ENCODE measurements at regions not wholly inside any gene's neighbourhood (a gene's known extent, or its start where the extent isn't known, plus 50 kb on each side); places are given as distances from the start of the nearest gene placed in this dataset.

GRCh38 chr9:18194316-18194715, 279.6 kb upstream of the ADAMTSL1 start (continued):
- TF ChIP-seq FOXP4 (CRISPR knock-in tag; IDR thresholded peaks at IDR 0.05) (no peak), MXD4 (CRISPR knock-in tag; IDR thresholded peaks at IDR 0.05; ENCODE audit: borderline replicate concordance) (no peak), GABPB1 (CRISPR knock-in tag; IDR thresholded peaks at IDR 0.05) (no peak), PRRX2 (CRISPR knock-in tag; IDR thresholded peaks at IDR 0.05) (no peak), ZBTB21 (CRISPR knock-in tag; IDR thresholded peaks at IDR 0.05; ENCODE audit: borderline replicate concordance) (no peak), AFF4 (CRISPR knock-in tag; IDR thresholded peaks at IDR 0.05; ENCODE audit: borderline replicate concordance) (no peak)
- TF ChIP-seq, protein P1, sequence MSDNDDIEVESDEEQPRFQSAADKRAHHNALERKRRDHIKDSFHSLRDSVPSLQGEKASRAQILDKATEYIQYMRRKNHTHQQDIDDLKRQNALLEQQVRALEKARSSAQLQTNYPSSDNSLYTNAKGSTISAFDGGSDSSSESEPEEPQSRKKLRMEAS (CRISPR knock-in tag; IDR thresholded peaks at IDR 0.05): no peak

DNA sequence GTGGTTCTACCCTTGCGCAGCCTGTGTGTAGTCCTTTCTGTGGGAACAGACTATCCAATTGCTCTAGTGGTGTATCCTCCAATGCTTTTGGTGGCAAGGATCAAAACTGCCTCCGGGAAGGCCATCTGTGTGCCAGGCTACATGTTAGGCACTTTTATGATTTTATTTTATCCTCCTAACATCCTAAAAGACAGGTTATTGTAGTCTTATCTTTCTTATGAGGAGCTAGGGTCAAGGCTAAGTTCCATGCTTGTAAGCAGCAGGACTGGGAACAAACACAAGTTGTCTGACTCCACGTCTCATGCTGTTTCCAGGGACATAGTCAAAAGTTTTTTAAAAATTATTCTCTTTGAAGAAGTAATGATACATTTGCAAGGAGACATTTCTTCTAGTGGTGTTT, 278.7 kb upstream of the ADAMTSL1 start:
- no peak overlapping the region for H3K4me3 Mint-ChIP-seq
- CTCF ChIA-PET: no interaction called here
- TF ChIP-seq, protein P2, sequence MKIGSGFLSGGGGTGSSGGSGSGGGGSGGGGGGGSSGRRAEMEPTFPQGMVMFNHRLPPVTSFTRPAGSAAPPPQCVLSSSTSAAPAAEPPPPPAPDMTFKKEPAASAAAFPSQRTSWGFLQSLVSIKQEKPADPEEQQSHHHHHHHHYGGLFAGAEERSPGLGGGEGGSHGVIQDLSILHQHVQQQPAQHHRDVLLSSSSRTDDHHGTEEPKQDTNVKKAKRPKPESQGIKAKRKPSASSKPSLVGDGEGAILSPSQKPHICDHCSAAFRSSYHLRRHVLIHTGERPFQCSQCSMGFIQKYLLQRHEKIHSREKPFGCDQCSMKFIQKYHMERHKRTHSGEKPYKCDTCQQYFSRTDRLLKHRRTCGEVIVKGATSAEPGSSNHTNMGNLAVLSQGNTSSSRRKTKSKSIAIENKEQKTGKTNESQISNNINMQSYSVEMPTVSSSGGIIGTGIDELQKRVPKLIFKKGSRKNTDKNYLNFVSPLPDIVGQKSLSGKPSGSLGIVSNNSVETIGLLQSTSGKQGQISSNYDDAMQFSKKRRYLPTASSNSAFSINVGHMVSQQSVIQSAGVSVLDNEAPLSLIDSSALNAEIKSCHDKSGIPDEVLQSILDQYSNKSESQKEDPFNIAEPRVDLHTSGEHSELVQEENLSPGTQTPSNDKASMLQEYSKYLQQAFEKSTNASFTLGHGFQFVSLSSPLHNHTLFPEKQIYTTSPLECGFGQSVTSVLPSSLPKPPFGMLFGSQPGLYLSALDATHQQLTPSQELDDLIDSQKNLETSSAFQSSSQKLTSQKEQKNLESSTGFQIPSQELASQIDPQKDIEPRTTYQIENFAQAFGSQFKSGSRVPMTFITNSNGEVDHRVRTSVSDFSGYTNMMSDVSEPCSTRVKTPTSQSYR (CRISPR knock-in tag; IDR thresholded peaks at IDR 0.05): no peak
- no peak for TF ChIP-seq E2F4 (CRISPR knock-in tag; IDR thresholded peaks at IDR 0.05; ENCODE audit: borderline replicate concordance, low read depth)
- TF ChIP-seq NR2C2 (CRISPR knock-in tag; IDR thresholded peaks at IDR 0.05): no peak
- TF ChIP-seq ZNF219 (CRISPR knock-in tag; IDR thresholded peaks at IDR 0.05; ENCODE audit: borderline replicate concordance): no peak
- TF ChIP-seq RORB (CRISPR knock-in tag; IDR thresholded peaks at IDR 0.05): no peak
- TF ChIP-seq PRRX2 (CRISPR knock-in tag; IDR thresholded peaks at IDR 0.05): no peak
- no peak for TF ChIP-seq EMX1 (CRISPR knock-in tag; IDR thresholded peaks at IDR 0.05)
- no peak for TF ChIP-seq AFF4 (CRISPR knock-in tag; IDR thresholded peaks at IDR 0.05; ENCODE audit: borderline replicate concordance)
- no peak for TF ChIP-seq ZSCAN18 (CRISPR knock-in tag; IDR thresholded peaks at IDR 0.05)
- TF ChIP-seq GABPB1 (CRISPR knock-in tag; IDR thresholded peaks at IDR 0.05): no peak
- TF ChIP-seq CBFB (CRISPR knock-in tag; IDR thresholded peaks at IDR 0.05; ENCODE audit: low read depth): no peak
- TF ChIP-seq ZNF263 (CRISPR knock-in tag; IDR thresholded peaks at IDR 0.05; ENCODE audit: low read depth): no peak
- TF ChIP-seq, protein P3, sequence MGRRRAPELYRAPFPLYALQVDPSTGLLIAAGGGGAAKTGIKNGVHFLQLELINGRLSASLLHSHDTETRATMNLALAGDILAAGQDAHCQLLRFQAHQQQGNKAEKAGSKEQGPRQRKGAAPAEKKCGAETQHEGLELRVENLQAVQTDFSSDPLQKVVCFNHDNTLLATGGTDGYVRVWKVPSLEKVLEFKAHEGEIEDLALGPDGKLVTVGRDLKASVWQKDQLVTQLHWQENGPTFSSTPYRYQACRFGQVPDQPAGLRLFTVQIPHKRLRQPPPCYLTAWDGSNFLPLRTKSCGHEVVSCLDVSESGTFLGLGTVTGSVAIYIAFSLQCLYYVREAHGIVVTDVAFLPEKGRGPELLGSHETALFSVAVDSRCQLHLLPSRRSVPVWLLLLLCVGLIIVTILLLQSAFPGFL (CRISPR knock-in tag; IDR thresholded peaks at IDR 0.05; ENCODE audit: borderline replicate concordance): no peak
- H3K9me3 Mint-ChIP-seq: no peaks in the 10 kb centered on the region
- no peak for DNase-seq (ENCODE audit: low spot score)
- POLR2A ChIA-PET: no interaction called here
- no peak for ATAC-seq
- no peak overlapping the region for H3K27ac Mint-ChIP-seq
- H3K4me1 Mint-ChIP-seq: no peaks in the 10 kb centered on the region
- no peaks in the 10 kb centered on the region for H3K27me3 Mint-ChIP-seq (ENCODE audit: low read depth)
- H3K36me3 Mint-ChIP-seq: no peaks in the 10 kb centered on the region

Measured in WTC11 (cell line).